ENCODE measurements at regions not wholly inside any gene's neighbourhood (a gene's known extent, or its start where the extent isn't known, plus 50 kb on each side); places are given as distances from the start of the nearest gene placed in this dataset.

GRCh38 chr18:28725876-28726275, 548.9 kb upstream of the CDH2 start:
- Histone ChIP-seq H2AFZ (ENCODE audit: low read depth, low read length) (no peak overlapping the region), H3K4me1 (ENCODE audit: insufficient read depth, low read length) (peaks cover 23% of the 10 kb centered on the region), H3K9me3 (ENCODE audit: insufficient read depth, low read length, severe bottlenecking) (no peaks in the 10 kb centered on the region), H3K9ac (ENCODE audit: low read depth, low read length) (peak overlapping the region; percentile 38), H3K4me3 (ENCODE audit: low read depth in 1 of 2, low read length in 2 of 2) (no peak overlapping the region), H3K4me2 (ENCODE audit: insufficient read depth, low read length) (peak overlapping the region; percentile 38), H3K79me2 (ENCODE audit: insufficient read depth, low read length) (no peaks in the 10 kb centered on the region), H3K27ac (ENCODE audit: low read length) (peak overlapping the region; percentile 81), H3K27me3 (ENCODE audit: insufficient read depth, low read length, poor library complexity) (no peaks in the 10 kb centered on the region), H3K36me3 (ENCODE audit: insufficient read depth, low read length) (no peaks in the 10 kb centered on the region), H4K20me1 (ENCODE audit: insufficient read depth, low read length) (no peaks in the 10 kb centered on the region)
- DNase-seq (peak; percentile 71), ATAC-seq (ENCODE audit: insufficient read depth, low read depth) (peak; percentile 93)
- TF ChIP-seq EZH2 (IDR thresholded peaks at IDR 0.05; ENCODE audit: borderline replicate concordance, low read depth, low read length, severe bottlenecking) (no peak), CTCF (IDR thresholded peaks at IDR 0.05; ENCODE audit: borderline replicate concordance, extremely low read depth, low read length, poor library complexity, severe bottlenecking) (no peak)

- H3K36me3 ChIP-seq (ENCODE audit: insufficient read depth, low read length), result no peaks in the 10 kb centered on the region
- no peaks in the 10 kb centered on the region for H3K9me3 ChIP-seq (ENCODE audit: insufficient read depth, low read length, severe bottlenecking)
- no peak for DNase-seq
- no peak overlapping the region for H3K4me2 ChIP-seq (ENCODE audit: insufficient read depth, low read length)
- no peak overlapping the region for H3K9ac ChIP-seq (ENCODE audit: low read depth, low read length)
- H3K27ac ChIP-seq (ENCODE audit: low read length), result peak overlapping the region; percentile 21; the same call in 1 of the 2 replicates
- no peak overlapping the region for H2AFZ ChIP-seq (ENCODE audit: low read depth, low read length)
- H4K20me1 ChIP-seq (ENCODE audit: insufficient read depth, low read length), result no peaks in the 10 kb centered on the region
- H3K4me1 ChIP-seq (ENCODE audit: insufficient read depth, low read length), result peaks cover 23% of the 10 kb centered on the region
- no peak for ATAC-seq (ENCODE audit: insufficient read depth, low read depth)
- H3K4me3 ChIP-seq (ENCODE audit: low read depth in 1 of 2, low read length in 2 of 2), result no peak overlapping the region
- no peaks in the 10 kb centered on the region for H3K27me3 ChIP-seq (ENCODE audit: insufficient read depth, low read length, poor library complexity)
- TF ChIP-seq EZH2 (IDR thresholded peaks at IDR 0.05; ENCODE audit: borderline replicate concordance, low read depth, low read length, severe bottlenecking), result no peak
- no peak for TF ChIP-seq CTCF (IDR thresholded peaks at IDR 0.05; ENCODE audit: borderline replicate concordance, extremely low read depth, low read length, poor library complexity, severe bottlenecking)
- no peaks in the 10 kb centered on the region for H3K79me2 ChIP-seq (ENCODE audit: insufficient read depth, low read length)
Observed at GRCh38 chr18:28723506-28723905, 546.6 kb upstream of the CDH2 start.

GRCh38 chr18:28718696-28719095, 541.8 kb upstream of the CDH2 start:
- no peaks in the 10 kb centered on the region for H3K79me2 ChIP-seq (ENCODE audit: insufficient read depth, low read length)
- no peaks in the 10 kb centered on the region for H3K27me3 ChIP-seq (ENCODE audit: insufficient read depth, low read length, poor library complexity)
- no peak overlapping the region for H3K9ac ChIP-seq (ENCODE audit: low read depth, low read length)
- H3K36me3 ChIP-seq (ENCODE audit: insufficient read depth, low read length), result no peaks in the 10 kb centered on the region
- peaks cover 7% of the 10 kb centered on the region for H3K4me1 ChIP-seq (ENCODE audit: insufficient read depth, low read length)
- H3K9me3 ChIP-seq (ENCODE audit: insufficient read depth, low read length, severe bottlenecking), result no peaks in the 10 kb centered on the region
- H2AFZ ChIP-seq (ENCODE audit: low read depth, low read length), result no peak overlapping the region
- no peak overlapping the region for H3K4me3 ChIP-seq (ENCODE audit: low read depth in 1 of 2, low read length in 2 of 2)
- H3K4me2 ChIP-seq (ENCODE audit: insufficient read depth, low read length), result no peak overlapping the region
- DNase-seq (no peak), ATAC-seq (ENCODE audit: insufficient read depth, low read depth) (no peak)
- H3K27ac ChIP-seq (ENCODE audit: low read length), result no peak overlapping the region
- TF ChIP-seq EZH2 (IDR thresholded peaks at IDR 0.05; ENCODE audit: borderline replicate concordance, low read depth, low read length, severe bottlenecking) (no peak), CTCF (IDR thresholded peaks at IDR 0.05; ENCODE audit: borderline replicate concordance, extremely low read depth, low read length, poor library complexity, severe bottlenecking) (no peak)
- no peaks in the 10 kb centered on the region for H4K20me1 ChIP-seq (ENCODE audit: insufficient read depth, low read length)

- no peak overlapping the region for H3K4me3 ChIP-seq (ENCODE audit: low read depth in 1 of 2, low read length in 2 of 2)
- no peak for DNase-seq
- no peak for TF ChIP-seq EZH2 (IDR thresholded peaks at IDR 0.05; ENCODE audit: borderline replicate concordance, low read depth, low read length, severe bottlenecking)
- TF ChIP-seq CTCF (IDR thresholded peaks at IDR 0.05; ENCODE audit: borderline replicate concordance, extremely low read depth, low read length, poor library complexity, severe bottlenecking), result no peak
Observed at GRCh38 chr18:28716338-28716737, 539.4 kb upstream of the CDH2 start.

More at GRCh38 chr18:28716338-28716737, 539.4 kb upstream of the CDH2 start:
- no peaks in the 10 kb centered on the region for H3K27me3 ChIP-seq (ENCODE audit: insufficient read depth, low read length, poor library complexity)
- H3K9ac ChIP-seq (ENCODE audit: low read depth, low read length), result no peak overlapping the region
- no peaks in the 10 kb centered on the region for H3K36me3 ChIP-seq (ENCODE audit: insufficient read depth, low read length)
- H3K27ac ChIP-seq (ENCODE audit: low read length), result no peak overlapping the region
- no peak overlapping the region for H2AFZ ChIP-seq (ENCODE audit: low read depth, low read length)
- no peaks in the 10 kb centered on the region for H3K79me2 ChIP-seq (ENCODE audit: insufficient read depth, low read length)
- no peak overlapping the region for H3K4me2 ChIP-seq (ENCODE audit: insufficient read depth, low read length)
- no peaks in the 10 kb centered on the region for H3K9me3 ChIP-seq (ENCODE audit: insufficient read depth, low read length, severe bottlenecking)
- H3K4me1 ChIP-seq (ENCODE audit: insufficient read depth, low read length), result peaks cover 23% of the 10 kb centered on the region
- ATAC-seq (ENCODE audit: insufficient read depth, low read depth), result no peak
- H4K20me1 ChIP-seq (ENCODE audit: insufficient read depth, low read length), result no peaks in the 10 kb centered on the region
